BJ (cell line): ENCODE measurements at regions not wholly inside any gene's neighbourhood (a gene's known extent, or its start where the extent isn't known, plus 50 kb on each side); places are given as distances from the start of the nearest gene placed in this dataset.

ENCODE experiments used
- CTCF ChIA-PET: fragments of 350-600 bp; formaldehyde crosslinking; extraction: SDS; loops from one replicate; lab custom pipeline; 2021; ENCODE audit warnings: antibody characterized with exemption, inconsistent platforms; lab: Yijun Ruan, JAX
- POLR2A ChIA-PET: fragments of 300-600 bp; sonication (Branson Sonifier 250); formaldehyde crosslinking; extraction: SDS; loops from one replicate; lab custom pipeline; 2021; ENCODE audit warnings: antibody characterized with exemption; lab: Charles Lee
- DNase-seq: peaks from one replicate; pipeline ENCODE4 v3.0.0-alpha.2; 2011; ENCODE audit warnings: low read depth
- H3K27me3 ChIP-seq: 2 replicates; pipeline ENCODE4 v1.6.0; 2011; ENCODE audit warnings: low read length; ENCODE audit not compliant: control insufficient read depth, insufficient read depth
- H3K36me3 ChIP-seq: 2 replicates; pipeline ENCODE4 v1.5.1; 2011; ENCODE audit warnings: low read length; ENCODE audit not compliant: control insufficient read depth, insufficient read depth
- H3K4me3 ChIP-seq: 2 replicates; pipeline ENCODE4 v1.5.1; 2011; ENCODE audit warnings: low read depth, mild to moderate bottlenecking, control low read depth, low read length
- CTCF ChIP-seq: IDR thresholded peaks from 2 replicates; pipeline ENCODE4 v1.5.1; 2011; ENCODE audit warnings: low read depth, mild to moderate bottlenecking, control low read depth, inconsistent platforms, low read length, moderate library complexity; ENCODE audit not compliant: insufficient read depth

GRCh38 chr5:28215091-28215490, 1176.7 kb upstream of the CDH9 start:
- no peaks in the 10 kb centered on the region for H3K36me3 ChIP-seq
- no peak for TF ChIP-seq CTCF
- POLR2A ChIA-PET: no interaction called here
- DNase-seq: no peak
- CTCF ChIA-PET: no interaction called here
- H3K4me3 ChIP-seq: no peak overlapping the region
- no peaks in the 10 kb centered on the region for H3K27me3 ChIP-seq

GRCh38 chr5:28214292-28214691, 1175.9 kb upstream of the CDH9 start:
- no peak overlapping the region for H3K4me3 ChIP-seq
- CTCF ChIA-PET: no interaction called here
- POLR2A ChIA-PET: no interaction called here
- TF ChIP-seq CTCF: no peak
- H3K27me3 ChIP-seq: no peaks in the 10 kb centered on the region
- no peaks in the 10 kb centered on the region for H3K36me3 ChIP-seq
- DNase-seq: no peak

GRCh38 chr5:28208356-28208755, 1170.0 kb upstream of the CDH9 start:
- H3K36me3 ChIP-seq: no peaks in the 10 kb centered on the region
- CTCF ChIA-PET: no interaction called here
- TF ChIP-seq CTCF: no peak
- POLR2A ChIA-PET: no interaction called here
- no peaks in the 10 kb centered on the region for H3K27me3 ChIP-seq
- H3K4me3 ChIP-seq: no peak overlapping the region
- DNase-seq: no peak

- H3K27me3 ChIP-seq: no peaks in the 10 kb centered on the region
- no peak for DNase-seq
- H3K4me3 ChIP-seq: no peak overlapping the region
- CTCF ChIA-PET: no interaction called here
- no peaks in the 10 kb centered on the region for H3K36me3 ChIP-seq
- TF ChIP-seq CTCF: no peak
- POLR2A ChIA-PET: no interaction called here
These were observed 1151.6 kb upstream of the CDH9 start for GRCh38 chr5:28190011-28190410.

- no peaks in the 10 kb centered on the region for H3K27me3 ChIP-seq
- ChIA-PET CTCF (no interaction called here), POLR2A (no interaction called here)
- no peak for TF ChIP-seq CTCF
- no peaks in the 10 kb centered on the region for H3K36me3 ChIP-seq
- H3K4me3 ChIP-seq: no peak overlapping the region
- DNase-seq: no peak
These were observed 1136.3 kb upstream of the CDH9 start for GRCh38 chr5:28174691-28175090.
